GM19023 (cell line): ENCODE measurements at regions not wholly inside any gene's neighbourhood (a gene's known extent, or its start where the extent isn't known, plus 50 kb on each side); places are given as distances from the start of the nearest gene placed in this dataset.
"Not testable (repeated sequence)": the region's sequence is repeated elsewhere in the genome, so short reads cannot be mapped to it uniquely, and the experiment has no call there.

Experiments used
- ATAC-seq: cut with Tn5 transposase; IDR thresholded peaks from one replicate; pipeline ENCODE4 v1.9.1; 2021; ENCODE audit warnings: mild to moderate bottlenecking, moderate library complexity; ENCODE audit not compliant: unreplicated experiment

- ATAC-seq, result no peak
These were observed 1057.7 kb upstream of the PCDH20 start for GRCh38 chr13:62473190-62473943.

GRCh38 chr13:62453761-62454160 is 1038.1 kb upstream of the PCDH20 start:
- no peak for ATAC-seq

- ATAC-seq, result no peak
These were observed 1035.1 kb upstream of the PCDH20 start for GRCh38 chr13:62450759-62451158.

GRCh38 chr13:62447771-62448382 is 1032.2 kb upstream of the PCDH20 start:
- not testable (repeated sequence) for ATAC-seq

GRCh38 chr13:62444805-62445204 is 1029.2 kb upstream of the PCDH20 start:
- no peak for ATAC-seq

- ATAC-seq, result no peak
These were observed 1018.4 kb upstream of the PCDH20 start for GRCh38 chr13:62434081-62434480.

- ATAC-seq, result no peak
These were observed 1018.0 kb upstream of the PCDH20 start for GRCh38 chr13:62433660-62434059.

- ATAC-seq, result no peak
These were observed 1017.3 kb upstream of the PCDH20 start for GRCh38 chr13:62432906-62433305.

- ATAC-seq, result no peak
These were observed 1016.6 kb upstream of the PCDH20 start for GRCh38 chr13:62432295-62432694.

GRCh38 chr13:62431852-62432251 is 1016.2 kb upstream of the PCDH20 start:
- ATAC-seq, result no peak

- ATAC-seq, result no peak
These were observed 1003.2 kb upstream of the PCDH20 start for GRCh38 chr13:62418872-62419271.

GRCh38 chr13:62418376-62418775 is 1002.7 kb upstream of the PCDH20 start:
- ATAC-seq, result no peak

- ATAC-seq, result no peak
These were observed 992.2 kb upstream of the PCDH20 start for GRCh38 chr13:62407871-62408270.

GRCh38 chr13:62388515-62388914 is 972.9 kb upstream of the PCDH20 start:
- no peak for ATAC-seq

GRCh38 chr13:62387647-62388046 is 972.0 kb upstream of the PCDH20 start:
- no peak for ATAC-seq

GRCh38 chr13:62379241-62379640 is 963.6 kb upstream of the PCDH20 start:
- not testable (repeated sequence) for ATAC-seq

- ATAC-seq, result no peak
These were observed 962.2 kb upstream of the PCDH20 start for GRCh38 chr13:62377838-62378237.

GRCh38 chr13:62375653-62376052 is 960.0 kb upstream of the PCDH20 start:
- ATAC-seq, result no peak

- no peak for ATAC-seq
These were observed 956.1 kb upstream of the PCDH20 start for GRCh38 chr13:62371737-62372136.

- not testable (repeated sequence) for ATAC-seq
These were observed 952.3 kb upstream of the PCDH20 start for GRCh38 chr13:62367971-62368370.

- no peak for ATAC-seq
These were observed 945.0 kb upstream of the PCDH20 start for GRCh38 chr13:62360609-62361008.

GRCh38 chr13:62358646-62358932 is 942.9 kb upstream of the PCDH20 start:
- no peak for ATAC-seq
